Fibroblast of lung (primary cell): ENCODE measurements at regions not wholly inside any gene's neighbourhood (a gene's known extent, or its start where the extent isn't known, plus 50 kb on each side); places are given as distances from the start of the nearest gene placed in this dataset.

Experiments
- EZH2 ChIP-seq: IDR thresholded peaks from 2 replicates; pipeline ENCODE4 v1.5.1; 2012; ENCODE audit warnings: low read length, control low read depth, mild to moderate bottlenecking; ENCODE audit errors: missing control alignments
- TF ChIP-seq, protein P1 (sequence below), 2 donors: IDR thresholded peaks in 1 of 2; conservative IDR thresholded peaks in 1 of 2; 1 replicate in 1 of 2; 2 replicates in 1 of 2; pipeline ENCODE4 v1.5.1; 2011 to 2012; ENCODE audit warnings: low read length in 2 of 2, control low read depth in 1 of 2, inconsistent platforms in 1 of 2, low read depth in 1 of 2, mild to moderate bottlenecking in 1 of 2

DNA sequence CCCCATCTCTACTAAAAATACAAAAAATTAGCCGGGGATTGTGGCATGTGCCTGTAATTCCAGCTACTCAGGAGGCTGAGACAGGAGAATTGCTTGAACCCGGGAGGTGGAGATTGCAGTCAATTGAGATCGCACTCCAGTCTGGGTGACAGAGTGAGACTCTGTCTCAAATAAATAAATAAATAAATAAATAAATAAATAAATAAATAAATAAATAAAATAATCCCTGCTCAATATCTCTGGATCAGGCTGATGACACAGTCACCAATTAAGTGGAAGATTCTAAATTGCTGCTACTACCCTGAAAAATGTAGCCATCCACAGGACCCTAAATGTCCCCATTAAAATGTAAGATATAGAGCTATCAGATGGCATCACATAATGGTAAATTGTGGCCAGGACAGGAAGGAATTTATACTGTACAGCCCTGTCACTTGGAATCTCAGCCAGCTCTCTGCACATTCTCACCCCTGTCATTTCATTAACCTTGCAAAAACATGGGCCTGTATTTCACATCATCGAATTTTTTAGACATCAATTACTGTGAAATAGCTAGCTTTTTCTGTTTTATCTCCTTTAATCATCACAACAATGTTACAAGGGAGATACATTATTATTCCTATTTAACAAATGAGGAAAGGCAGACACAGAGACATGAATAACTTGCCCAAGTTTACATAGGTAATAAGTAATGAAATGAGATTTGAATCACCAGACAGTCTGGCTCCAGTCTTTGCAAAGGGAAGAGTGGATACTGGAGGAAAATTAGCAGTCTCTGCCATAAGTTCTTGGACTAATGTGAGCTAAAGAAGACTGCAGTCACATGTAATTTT lies 56.7 kb upstream of the NTPCR start:
- TF ChIP-seq EZH2, result no peak
- TF ChIP-seq, protein P1, sequence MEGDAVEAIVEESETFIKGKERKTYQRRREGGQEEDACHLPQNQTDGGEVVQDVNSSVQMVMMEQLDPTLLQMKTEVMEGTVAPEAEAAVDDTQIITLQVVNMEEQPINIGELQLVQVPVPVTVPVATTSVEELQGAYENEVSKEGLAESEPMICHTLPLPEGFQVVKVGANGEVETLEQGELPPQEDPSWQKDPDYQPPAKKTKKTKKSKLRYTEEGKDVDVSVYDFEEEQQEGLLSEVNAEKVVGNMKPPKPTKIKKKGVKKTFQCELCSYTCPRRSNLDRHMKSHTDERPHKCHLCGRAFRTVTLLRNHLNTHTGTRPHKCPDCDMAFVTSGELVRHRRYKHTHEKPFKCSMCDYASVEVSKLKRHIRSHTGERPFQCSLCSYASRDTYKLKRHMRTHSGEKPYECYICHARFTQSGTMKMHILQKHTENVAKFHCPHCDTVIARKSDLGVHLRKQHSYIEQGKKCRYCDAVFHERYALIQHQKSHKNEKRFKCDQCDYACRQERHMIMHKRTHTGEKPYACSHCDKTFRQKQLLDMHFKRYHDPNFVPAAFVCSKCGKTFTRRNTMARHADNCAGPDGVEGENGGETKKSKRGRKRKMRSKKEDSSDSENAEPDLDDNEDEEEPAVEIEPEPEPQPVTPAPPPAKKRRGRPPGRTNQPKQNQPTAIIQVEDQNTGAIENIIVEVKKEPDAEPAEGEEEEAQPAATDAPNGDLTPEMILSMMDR (conservative IDR thresholded peaks at IDR 0.05 in 1 of 2, IDR thresholded peaks at IDR 0.05 in 1 of 2; ENCODE audit: low read depth in 1 of 2, low read length in 2 of 2), result no peak
